ENCODE measurements at regions not wholly inside any gene's neighbourhood (a gene's known extent, or its start where the extent isn't known, plus 50 kb on each side); places are given as distances from the start of the nearest gene placed in this dataset.

DNA sequence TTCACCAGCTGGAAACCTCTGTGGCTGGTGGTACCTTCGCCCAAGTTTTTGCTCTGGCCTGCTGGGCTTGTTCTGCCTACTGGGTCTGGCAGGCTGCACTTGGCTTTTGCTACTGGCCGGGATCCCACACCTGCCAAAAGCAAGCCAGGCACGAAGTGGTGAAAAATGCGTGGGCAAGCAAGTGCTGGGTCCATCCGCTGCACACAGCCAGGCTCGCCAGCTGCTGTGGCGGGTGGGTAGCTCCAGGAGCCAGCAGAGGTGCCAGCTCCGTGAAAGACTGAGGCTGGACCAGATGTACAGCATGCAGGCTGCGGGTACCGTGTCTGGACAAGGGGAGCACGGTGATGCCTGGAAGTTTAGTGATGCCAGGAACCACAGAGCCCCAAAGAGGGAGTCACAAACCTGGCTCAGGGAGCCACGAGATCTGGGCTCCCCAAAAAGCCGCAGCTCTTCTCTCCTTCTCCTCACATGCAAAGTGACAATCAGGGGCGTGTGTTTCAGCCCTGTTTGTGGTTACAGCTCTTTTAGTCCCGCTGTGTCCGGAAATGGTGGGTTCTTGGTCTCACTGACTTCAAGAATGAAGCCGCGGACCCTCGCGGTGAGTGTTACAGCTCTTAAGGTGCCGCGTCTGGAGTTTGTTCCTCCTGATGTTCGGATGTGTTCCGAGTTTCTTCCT, 1455.6 kb upstream of the GBE1 start:
- TF ChIP-seq, protein P1, sequence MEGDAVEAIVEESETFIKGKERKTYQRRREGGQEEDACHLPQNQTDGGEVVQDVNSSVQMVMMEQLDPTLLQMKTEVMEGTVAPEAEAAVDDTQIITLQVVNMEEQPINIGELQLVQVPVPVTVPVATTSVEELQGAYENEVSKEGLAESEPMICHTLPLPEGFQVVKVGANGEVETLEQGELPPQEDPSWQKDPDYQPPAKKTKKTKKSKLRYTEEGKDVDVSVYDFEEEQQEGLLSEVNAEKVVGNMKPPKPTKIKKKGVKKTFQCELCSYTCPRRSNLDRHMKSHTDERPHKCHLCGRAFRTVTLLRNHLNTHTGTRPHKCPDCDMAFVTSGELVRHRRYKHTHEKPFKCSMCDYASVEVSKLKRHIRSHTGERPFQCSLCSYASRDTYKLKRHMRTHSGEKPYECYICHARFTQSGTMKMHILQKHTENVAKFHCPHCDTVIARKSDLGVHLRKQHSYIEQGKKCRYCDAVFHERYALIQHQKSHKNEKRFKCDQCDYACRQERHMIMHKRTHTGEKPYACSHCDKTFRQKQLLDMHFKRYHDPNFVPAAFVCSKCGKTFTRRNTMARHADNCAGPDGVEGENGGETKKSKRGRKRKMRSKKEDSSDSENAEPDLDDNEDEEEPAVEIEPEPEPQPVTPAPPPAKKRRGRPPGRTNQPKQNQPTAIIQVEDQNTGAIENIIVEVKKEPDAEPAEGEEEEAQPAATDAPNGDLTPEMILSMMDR (IDR thresholded peaks at IDR 0.05): no peak
- intact Hi-C loops (cut with micrococcal nuclease): no loop called here
- Mint-ChIP-seq H3K4me3 (no peak overlapping the region), H3K9me3 (peaks cover 3% of the 10 kb centered on the region), H3K27me3 (no peaks in the 10 kb centered on the region), H3K27ac (no peak overlapping the region), H3K4me1 (no peaks in the 10 kb centered on the region), H3K36me3 (ENCODE audit: low read depth) (no peaks in the 10 kb centered on the region)
- no peak for DNase-seq
- POLR2A ChIA-PET: no interaction called here
- ATAC-seq (ENCODE audit: low read depth): no peak
- CTCF ChIA-PET: no interaction called here

DNA sequence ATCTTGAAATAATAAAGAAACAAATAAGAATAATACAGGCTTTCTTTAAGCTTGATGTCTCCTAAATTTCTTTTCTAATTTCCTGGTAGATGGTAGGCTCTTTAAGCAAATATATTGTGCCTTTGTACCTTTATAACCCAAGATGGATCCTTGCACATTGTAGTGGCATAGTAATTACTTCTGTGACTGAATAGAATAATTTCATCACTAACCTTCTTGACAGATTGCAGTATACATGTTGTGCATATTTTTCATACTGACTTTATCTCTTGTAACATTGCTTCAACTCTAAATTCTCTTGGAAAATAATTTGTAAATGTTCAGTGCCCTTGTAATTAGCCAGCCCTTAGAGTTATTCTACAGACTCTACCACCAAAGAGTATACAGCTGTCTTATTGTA, 1433.8 kb upstream of the GBE1 start:
- POLR2A ChIA-PET: no interaction called here
- no peak for ATAC-seq (ENCODE audit: low read depth)
- no peak for DNase-seq
- TF ChIP-seq, protein P1 (IDR thresholded peaks at IDR 0.05): no peak
- intact Hi-C loops (cut with micrococcal nuclease): no loop called here
- Mint-ChIP-seq H3K36me3 (ENCODE audit: low read depth) (no peaks in the 10 kb centered on the region), H3K9me3 (peaks cover 2% of the 10 kb centered on the region), H3K4me1 (no peaks in the 10 kb centered on the region), H3K27me3 (no peaks in the 10 kb centered on the region), H3K4me3 (no peak overlapping the region), H3K27ac (no peak overlapping the region)
- CTCF ChIA-PET: no interaction called here

- TF ChIP-seq, protein P1 (IDR thresholded peaks at IDR 0.05): no peak
- no peak overlapping the region for H3K27ac Mint-ChIP-seq
- H3K9me3 Mint-ChIP-seq: peaks cover 2% of the 10 kb centered on the region
- intact Hi-C loops (cut with micrococcal nuclease): no loop called here
- H3K4me3 Mint-ChIP-seq: no peak overlapping the region
- no peaks in the 10 kb centered on the region for H3K4me1 Mint-ChIP-seq
- CTCF ChIA-PET: no interaction called here
- no peaks in the 10 kb centered on the region for H3K27me3 Mint-ChIP-seq
- POLR2A ChIA-PET: no interaction called here
- DNase-seq (no peak), ATAC-seq (ENCODE audit: low read depth) (no peak)
- H3K36me3 Mint-ChIP-seq (ENCODE audit: low read depth): no peaks in the 10 kb centered on the region
These were observed 1432.1 kb upstream of the GBE1 start for GRCh38 chr3:83193526-83193925.

GRCh38 chr3:83189634-83190033, 1428.2 kb upstream of the GBE1 start:
- peaks cover 9% of the 10 kb centered on the region for H3K9me3 Mint-ChIP-seq
- no peak for DNase-seq
- no peaks in the 10 kb centered on the region for H3K27me3 Mint-ChIP-seq
- H3K27ac Mint-ChIP-seq: no peak overlapping the region
- CTCF ChIA-PET: no interaction called here
- TF ChIP-seq, protein P1 (IDR thresholded peaks at IDR 0.05): no peak
- intact Hi-C loops (cut with micrococcal nuclease): no loop called here
- H3K36me3 Mint-ChIP-seq (ENCODE audit: low read depth): no peaks in the 10 kb centered on the region
- no peak overlapping the region for H3K4me3 Mint-ChIP-seq
- POLR2A ChIA-PET: no interaction called here
- ATAC-seq (ENCODE audit: low read depth): no peak
- no peaks in the 10 kb centered on the region for H3K4me1 Mint-ChIP-seq

DNA sequence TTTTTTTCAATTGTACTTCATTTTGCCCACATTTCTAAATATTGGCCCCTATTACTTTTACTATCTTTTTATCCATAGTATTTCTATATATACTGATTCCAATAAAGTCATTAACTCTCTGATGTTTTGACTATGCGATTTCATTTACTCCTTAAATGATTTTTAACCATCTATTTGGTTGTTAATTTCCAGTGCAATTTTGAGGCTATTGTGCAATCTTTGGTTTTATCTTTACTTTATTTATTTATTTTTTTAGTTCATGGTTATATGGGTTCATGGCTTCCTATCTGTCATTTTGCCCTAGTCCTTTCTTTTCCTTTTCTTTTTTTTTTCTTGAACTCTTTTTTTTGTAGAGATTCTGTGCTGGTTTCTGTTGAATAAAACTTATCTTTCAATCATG, 1408.0 kb upstream of the GBE1 start:
- Mint-ChIP-seq H3K4me3 (no peak overlapping the region), H3K27ac (no peak overlapping the region), H3K9me3 (peaks cover 5% of the 10 kb centered on the region), H3K4me1 (no peaks in the 10 kb centered on the region), H3K36me3 (ENCODE audit: low read depth) (no peaks in the 10 kb centered on the region), H3K27me3 (no peaks in the 10 kb centered on the region)
- intact Hi-C loops (cut with micrococcal nuclease): no loop called here
- ChIA-PET CTCF (no interaction called here), POLR2A (no interaction called here)
- TF ChIP-seq, protein P1 (IDR thresholded peaks at IDR 0.05): no peak
- DNase-seq: no peak
- ATAC-seq (ENCODE audit: low read depth): no peak

Data from activated B cell treated with CpG ODN at 0.5 μM for 24 hours (primary cell).